ENCODE measurements at regions not wholly inside any gene's neighbourhood (a gene's known extent, or its start where the extent isn't known, plus 50 kb on each side); places are given as distances from the start of the nearest gene placed in this dataset.

DNA sequence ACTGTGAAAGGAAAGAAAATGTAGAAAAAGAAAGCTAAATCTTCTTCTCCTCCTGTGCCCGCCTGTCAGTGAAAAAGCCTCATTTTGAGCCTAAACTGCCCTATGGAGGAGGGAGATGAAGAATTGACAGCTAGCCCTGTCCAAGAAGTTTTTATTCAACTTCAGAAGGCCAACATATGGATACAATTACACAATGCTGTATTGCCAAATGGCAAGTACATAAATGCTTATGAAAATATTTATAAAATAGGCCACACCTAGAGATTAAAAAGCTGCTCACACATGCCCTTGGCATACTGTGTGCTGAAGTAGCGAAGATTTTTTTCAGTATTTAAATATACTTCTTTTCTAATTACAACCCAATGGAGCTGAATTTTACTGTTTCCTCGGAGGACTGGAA lies 65.1 kb upstream of the NEBL start:
- no peak for TF ChIP-seq CTCF (IDR thresholded peaks at IDR 0.05)
- TF ChIP-seq POLR2A (IDR thresholded peaks at IDR 0.05): no peak

All from Peyer's patch (tissue), 4 donors.